T-helper 1 cell (primary cell): ENCODE measurements at regions not wholly inside any gene's neighbourhood (a gene's known extent, or its start where the extent isn't known, plus 50 kb on each side); places are given as distances from the start of the nearest gene placed in this dataset.
A peak's percentile ranks its signal among the peaks of the same experiment; 100 is the strongest.
"Not testable (repeated sequence)": the region's sequence is repeated elsewhere in the genome, so short reads cannot be mapped to it uniquely, and the experiment has no call there.

Source experiments
- DNase-seq, 5 donors: peaks; one replicate each; pipeline ENCODE4 v3.0.0-alpha.2; 2012 to 2020

DNA sequence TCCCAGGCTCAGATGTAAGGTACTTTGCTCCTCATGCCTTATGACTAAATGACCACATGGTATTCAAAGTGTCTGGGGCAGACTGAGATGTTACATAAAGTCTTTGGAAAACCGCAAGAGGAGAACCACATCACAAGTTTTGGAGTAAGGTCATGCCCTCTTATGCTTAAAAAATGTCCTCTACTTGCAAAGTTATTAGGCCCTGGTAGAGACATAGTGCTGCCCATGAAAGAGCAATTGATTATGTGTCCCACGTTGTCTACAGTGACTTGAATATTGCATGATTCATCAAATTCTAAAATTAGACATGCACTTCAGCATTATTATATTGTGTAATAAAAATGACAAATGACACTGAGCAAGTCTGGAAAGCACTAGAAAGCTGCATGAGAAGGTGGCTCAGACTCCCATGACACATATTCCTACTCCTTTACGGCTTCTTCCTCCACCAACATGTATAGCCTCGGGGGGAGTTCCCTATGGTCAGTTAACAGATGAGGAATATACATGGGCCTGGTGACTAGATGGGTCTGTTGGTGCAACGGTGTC lies 602.6 kb upstream of the VRK2 start:
- DNase-seq: no peak

DNA sequence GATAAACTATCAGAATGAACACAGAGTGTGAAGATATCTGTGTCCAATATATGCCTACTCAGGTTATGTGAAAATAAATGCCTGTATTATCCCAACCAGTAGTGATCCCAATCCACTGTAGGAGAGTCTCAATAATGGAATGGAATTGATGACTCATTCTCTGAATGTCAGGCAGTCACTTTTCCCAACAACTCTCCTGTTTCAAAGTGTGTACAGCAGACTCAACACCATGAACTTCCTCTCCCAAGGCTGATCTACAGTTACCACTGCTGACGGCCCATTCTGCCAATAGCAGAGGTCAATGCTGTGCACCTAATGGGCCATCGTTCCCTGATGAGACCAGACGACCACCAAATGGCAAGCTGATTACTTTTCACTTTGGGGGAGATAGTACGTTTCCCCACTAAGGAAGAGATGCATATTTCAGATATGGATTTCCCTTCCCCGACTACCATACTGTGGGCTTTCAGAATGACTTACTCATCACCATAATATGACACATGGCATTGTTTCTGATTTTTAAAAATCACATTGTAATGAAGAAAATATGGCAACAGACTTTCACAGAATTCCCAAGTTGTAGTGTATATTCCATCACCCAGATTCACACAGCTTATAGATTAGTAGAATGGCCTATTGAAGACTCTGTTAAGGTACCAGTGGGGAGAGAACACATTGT lies 601.7 kb upstream of the VRK2 start:
- no peak for DNase-seq

GRCh38 chr2:57448816-57449215 lies 597.8 kb upstream of the VRK2 start:
- DNase-seq: no peak

DNA sequence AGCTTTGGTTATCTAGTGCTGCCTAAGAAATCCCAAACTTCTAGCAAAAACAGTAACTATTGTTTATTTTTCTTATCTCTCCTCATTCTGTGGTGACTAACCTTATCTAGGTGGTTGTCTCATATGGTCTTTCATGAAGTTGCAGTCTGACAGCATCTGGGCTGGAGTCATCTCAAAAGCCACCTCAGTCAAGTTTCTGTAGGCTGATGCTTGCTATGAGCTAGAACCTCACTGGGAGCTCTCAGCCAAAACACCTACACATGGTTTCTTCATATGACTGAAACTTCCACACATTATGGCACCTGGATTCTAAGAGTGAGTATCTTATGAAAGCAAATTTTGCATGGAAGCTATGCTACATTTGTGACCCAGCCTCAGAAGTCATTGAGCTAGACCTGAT lies 596.4 kb upstream of the VRK2 start:
- DNase-seq: no peak

GRCh38 chr2:57452634-57453033 lies 594.0 kb upstream of the VRK2 start:
- no peak for DNase-seq

GRCh38 chr2:57453945-57454344 lies 592.7 kb upstream of the VRK2 start:
- no peak for DNase-seq

- DNase-seq: no peak
Observed at GRCh38 chr2:57460396-57461276, 586.0 kb upstream of the VRK2 start.

- no peak for DNase-seq
Observed at GRCh38 chr2:57461624-57462023, 585.0 kb upstream of the VRK2 start.

GRCh38 chr2:57465067-57465466 lies 581.5 kb upstream of the VRK2 start:
- no peak for DNase-seq

GRCh38 chr2:57465967-57466366 lies 580.6 kb upstream of the VRK2 start:
- no peak for DNase-seq

DNA sequence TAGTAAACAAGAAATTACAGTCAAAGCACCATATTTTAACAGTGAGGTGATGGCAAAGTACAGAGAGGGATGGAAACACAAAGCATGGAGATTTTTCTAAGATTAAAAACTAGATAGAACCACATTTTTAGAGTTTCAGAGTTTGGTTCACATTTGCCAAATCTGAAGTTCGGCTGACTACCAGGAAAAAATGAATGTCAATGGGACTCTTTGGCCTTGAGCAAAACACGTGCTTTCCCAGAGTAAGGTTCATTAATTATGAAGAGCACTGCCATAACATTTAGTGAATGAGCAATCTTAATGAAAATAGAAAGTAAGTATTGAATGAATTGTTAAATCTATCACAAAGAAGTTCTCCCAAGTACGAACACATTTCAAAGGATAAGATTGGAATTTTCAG lies 571.2 kb upstream of the VRK2 start:
- no peak for DNase-seq

- DNase-seq: no peak
Observed at GRCh38 chr2:57479981-57480380, 566.6 kb upstream of the VRK2 start.

DNA sequence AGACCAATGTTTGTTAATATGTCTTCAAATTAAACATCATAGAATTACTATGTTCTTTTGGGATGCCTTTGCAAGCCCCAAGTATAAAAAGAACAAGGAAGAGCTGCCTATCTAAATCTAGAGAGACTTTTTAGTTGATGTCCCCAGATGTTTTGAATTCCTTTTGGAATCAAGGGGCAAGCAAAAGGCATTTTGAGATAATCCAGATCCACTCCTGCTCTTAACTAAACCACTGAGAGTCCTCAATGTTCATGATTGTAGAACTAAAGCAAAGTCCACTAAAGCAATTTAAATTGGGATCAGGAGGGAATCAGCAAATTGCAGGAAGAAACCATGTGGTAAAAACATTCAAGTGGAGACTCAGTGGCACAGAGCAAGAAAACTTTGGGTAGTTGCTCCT lies 558.5 kb upstream of the VRK2 start:
- DNase-seq: no peak

GRCh38 chr2:57490741-57491140 lies 555.9 kb upstream of the VRK2 start:
- DNase-seq: no peak

DNA sequence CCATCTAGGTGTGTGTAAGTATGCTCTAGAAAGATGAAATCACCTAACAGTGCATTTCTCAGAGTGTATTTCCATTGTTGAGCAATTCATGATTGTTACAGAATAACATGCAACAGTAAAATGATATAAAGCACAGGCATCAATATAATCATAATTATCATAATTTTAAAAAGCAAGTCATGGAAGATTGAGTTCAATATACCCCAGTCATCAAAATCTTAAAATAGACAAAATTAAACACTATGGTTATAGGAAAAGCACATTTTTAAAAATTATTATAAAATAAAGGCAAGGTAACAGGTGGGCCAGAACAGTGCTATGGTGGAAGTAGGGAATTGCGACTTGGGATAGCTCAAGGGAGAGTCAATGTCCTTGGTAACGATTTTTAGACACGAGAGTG lies 555.4 kb upstream of the VRK2 start:
- no peak for DNase-seq

- not testable (repeated sequence) for DNase-seq
Observed at GRCh38 chr2:57493966-57494365, 552.6 kb upstream of the VRK2 start.

- DNase-seq: peak in 1 of 5 donors; percentile 0
Observed at GRCh38 chr2:57497489-57498096, 549.0 kb upstream of the VRK2 start.

GRCh38 chr2:57504787-57505186 lies 541.8 kb upstream of the VRK2 start:
- DNase-seq: no peak

GRCh38 chr2:57509189-57509588 lies 537.4 kb upstream of the VRK2 start:
- DNase-seq: no peak

- DNase-seq: no peak
Observed at GRCh38 chr2:57510704-57511103, 535.9 kb upstream of the VRK2 start.

DNA sequence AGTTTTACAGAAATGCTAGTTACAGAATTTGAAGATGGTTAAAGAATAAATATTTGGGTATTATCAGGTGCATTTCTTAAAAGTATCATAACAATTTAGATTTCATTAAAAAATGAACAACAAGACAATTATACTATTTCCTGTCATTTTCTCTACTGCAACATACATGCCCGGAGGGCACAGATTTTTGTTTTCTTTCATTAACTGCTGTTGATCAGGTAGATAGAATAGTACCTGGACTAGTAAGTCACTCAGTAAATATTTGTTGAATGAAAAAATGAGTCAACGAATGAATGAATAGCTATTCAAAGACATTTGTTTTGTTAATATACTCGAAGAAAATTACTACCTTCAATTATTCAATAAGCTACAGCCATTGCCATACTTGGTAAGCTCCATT lies 531.2 kb upstream of the VRK2 start:
- DNase-seq: no peak

DNA sequence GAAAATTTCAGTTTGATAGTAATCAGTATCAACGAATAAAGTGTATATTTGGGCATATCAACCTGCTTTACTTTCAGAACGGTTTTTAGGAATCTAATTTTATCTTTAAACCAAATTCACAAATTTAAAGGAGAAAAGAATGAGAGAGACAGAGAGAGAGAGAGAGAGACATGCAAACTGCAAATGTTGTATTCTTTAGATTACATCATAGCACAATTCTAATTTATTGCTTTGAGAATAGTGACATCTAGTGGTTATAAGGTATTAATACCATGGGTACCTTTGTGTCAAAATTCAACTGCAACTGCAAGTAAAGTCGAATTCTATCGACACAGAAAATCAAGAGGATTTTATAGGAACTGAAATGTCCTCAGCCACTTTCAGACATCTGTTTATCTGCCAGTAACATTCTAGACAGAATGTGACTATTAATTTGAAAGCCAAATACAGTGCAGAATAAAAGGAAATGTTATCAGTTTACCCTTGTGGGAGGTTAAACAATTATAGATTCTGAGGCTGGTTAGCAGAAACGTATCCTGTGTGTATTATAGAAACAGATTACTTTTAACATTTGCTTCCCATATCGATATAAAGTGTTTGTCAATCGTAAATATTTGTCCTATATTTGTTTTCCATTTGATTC lies 529.8 kb upstream of the VRK2 start:
- DNase-seq: peak in 1 of 5 donors; percentile 19

DNA sequence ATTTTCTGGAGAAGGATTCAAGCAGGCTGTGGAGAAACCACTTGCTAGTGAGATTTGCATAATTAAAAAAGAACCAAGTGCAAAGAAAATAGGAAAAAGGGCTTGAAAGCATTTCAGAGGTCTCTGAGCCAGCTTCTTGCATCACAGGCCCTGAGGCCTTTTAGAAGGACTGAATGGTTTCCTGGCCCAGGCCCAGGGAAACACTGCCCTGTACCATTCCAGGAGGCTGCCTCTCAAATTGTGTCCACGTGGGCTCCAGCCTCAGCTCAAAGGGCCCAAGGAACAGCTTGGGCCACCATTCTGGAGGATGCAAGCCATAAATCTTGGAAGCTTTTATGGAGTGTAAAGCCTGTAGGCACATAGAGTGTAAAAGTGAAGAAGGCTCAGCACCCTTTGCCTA lies 523.3 kb upstream of the VRK2 start:
- no peak for DNase-seq
